ENCODE measurements at regions not wholly inside any gene's neighbourhood (a gene's known extent, or its start where the extent isn't known, plus 50 kb on each side); places are given as distances from the start of the nearest gene placed in this dataset.
A peak's percentile ranks its signal among the peaks of the same experiment; 100 is the strongest.

GRCh38 chr9:78130004-78130403 is 98.4 kb upstream of the GNAQ start:
- H3F3A ChIP-seq (ENCODE audit: low read depth) = no peaks in the 10 kb centered on the region
- no peaks in the 10 kb centered on the region for H4K20me1 ChIP-seq (ENCODE audit: insufficient read depth, low read length, poor library complexity, severe bottlenecking)
- H3K4me3 ChIP-seq (ENCODE audit: low read length, poor library complexity, severe bottlenecking) = no peak overlapping the region
- H3K79me2 ChIP-seq (ENCODE audit: insufficient read depth, low read length) = no peaks in the 10 kb centered on the region
- H3K4me1 ChIP-seq (ENCODE audit: insufficient read depth, low read length, poor library complexity, severe bottlenecking) = peaks cover 20% of the 10 kb centered on the region
- no peaks in the 10 kb centered on the region for H3K27me3 ChIP-seq (ENCODE audit: insufficient read depth, low read length, poor library complexity, severe bottlenecking)
- H3K4me2 ChIP-seq (ENCODE audit: low read depth, low read length, poor library complexity, severe bottlenecking) = no peak overlapping the region
- H2AFZ ChIP-seq (ENCODE audit: low read length) = peak overlapping the region; percentile 30; the same call in 1 of the 2 replicates
- no peaks in the 10 kb centered on the region for H3K9me3 ChIP-seq (ENCODE audit: insufficient read depth, low read depth, low read length)
- H3K9me2 ChIP-seq (replicated peaks; ENCODE audit: low read depth, low read length) = no peaks in the 10 kb centered on the region
- no peak overlapping the region for H3K9ac ChIP-seq (ENCODE audit: low read depth, low read length, poor library complexity, severe bottlenecking)
- TF ChIP-seq CTCF (conservative IDR thresholded peaks at IDR 0.05; ENCODE audit: low read length) (peak; percentile 69), EZH2phosphoT487 (IDR thresholded peaks at IDR 0.05; ENCODE audit: borderline replicate concordance) (no peak)
- H3K36me3 ChIP-seq (ENCODE audit: insufficient read depth, low read length) = no peaks in the 10 kb centered on the region

- H3K4me3 ChIP-seq (ENCODE audit: low read length, poor library complexity, severe bottlenecking) = no peak overlapping the region
- H3K36me3 ChIP-seq (ENCODE audit: insufficient read depth, low read length) = no peaks in the 10 kb centered on the region
- H3K9me3 ChIP-seq (ENCODE audit: insufficient read depth, low read depth, low read length) = no peaks in the 10 kb centered on the region
- TF ChIP-seq EZH2phosphoT487 (IDR thresholded peaks at IDR 0.05; ENCODE audit: borderline replicate concordance) = no peak
- no peak for TF ChIP-seq CTCF (conservative IDR thresholded peaks at IDR 0.05; ENCODE audit: low read length)
- H3K27me3 ChIP-seq (ENCODE audit: insufficient read depth, low read length, poor library complexity, severe bottlenecking) = no peaks in the 10 kb centered on the region
- no peaks in the 10 kb centered on the region for H3F3A ChIP-seq (ENCODE audit: low read depth)
- H4K20me1 ChIP-seq (ENCODE audit: insufficient read depth, low read length, poor library complexity, severe bottlenecking) = no peaks in the 10 kb centered on the region
- no peaks in the 10 kb centered on the region for H3K9me2 ChIP-seq (replicated peaks; ENCODE audit: low read depth, low read length)
- H3K9ac ChIP-seq (ENCODE audit: low read depth, low read length, poor library complexity, severe bottlenecking) = no peak overlapping the region
- no peak overlapping the region for H2AFZ ChIP-seq (ENCODE audit: low read length)
- peaks cover 13% of the 10 kb centered on the region for H3K4me1 ChIP-seq (ENCODE audit: insufficient read depth, low read length, poor library complexity, severe bottlenecking)
- no peak overlapping the region for H3K4me2 ChIP-seq (ENCODE audit: low read depth, low read length, poor library complexity, severe bottlenecking)
- H3K79me2 ChIP-seq (ENCODE audit: insufficient read depth, low read length) = no peaks in the 10 kb centered on the region
These were observed 95.9 kb upstream of the GNAQ start for GRCh38 chr9:78127279-78128225.

GRCh38 chr9:78123808-78124207 is 92.2 kb upstream of the GNAQ start:
- Histone ChIP-seq H3K4me3 (ENCODE audit: low read length, poor library complexity, severe bottlenecking) (no peak overlapping the region), H4K20me1 (ENCODE audit: insufficient read depth, low read length, poor library complexity, severe bottlenecking) (no peaks in the 10 kb centered on the region), H2AFZ (ENCODE audit: low read length) (no peak overlapping the region), H3K9ac (ENCODE audit: low read depth, low read length, poor library complexity, severe bottlenecking) (no peak overlapping the region), H3K27me3 (ENCODE audit: insufficient read depth, low read length, poor library complexity, severe bottlenecking) (no peaks in the 10 kb centered on the region), H3K36me3 (ENCODE audit: insufficient read depth, low read length) (no peaks in the 10 kb centered on the region), H3K4me2 (ENCODE audit: low read depth, low read length, poor library complexity, severe bottlenecking) (no peak overlapping the region), H3K4me1 (ENCODE audit: insufficient read depth, low read length, poor library complexity, severe bottlenecking) (peaks cover 10% of the 10 kb centered on the region), H3K9me3 (ENCODE audit: insufficient read depth, low read depth, low read length) (no peaks in the 10 kb centered on the region), H3F3A (ENCODE audit: low read depth) (no peaks in the 10 kb centered on the region), H3K9me2 (replicated peaks; ENCODE audit: low read depth, low read length) (no peaks in the 10 kb centered on the region), H3K79me2 (ENCODE audit: insufficient read depth, low read length) (no peaks in the 10 kb centered on the region)
- TF ChIP-seq CTCF (conservative IDR thresholded peaks at IDR 0.05; ENCODE audit: low read length) = no peak
- TF ChIP-seq EZH2phosphoT487 (IDR thresholded peaks at IDR 0.05; ENCODE audit: borderline replicate concordance) = no peak

Measured in Loucy (cell line).